ENCODE measurements at regions not wholly inside any gene's neighbourhood (a gene's known extent, or its start where the extent isn't known, plus 50 kb on each side); places are given as distances from the start of the nearest gene placed in this dataset.
"Not testable (repeated sequence)": the region's sequence is repeated elsewhere in the genome, so short reads cannot be mapped to it uniquely, and the experiment has no call there.

- peak; percentile 95 for DNase-seq
These were observed 593.9 kb downstream of the PYDC2 start for GRCh38 chr3:192054881-192055280.

- no peak for DNase-seq
These were observed 595.0 kb downstream of the PYDC2 start for GRCh38 chr3:192055946-192056345.

GRCh38 chr3:192057261-192057660 is 596.3 kb downstream of the PYDC2 start:
- no peak for DNase-seq

- peak; percentile 64 for DNase-seq
These were observed 599.3 kb downstream of the PYDC2 start for GRCh38 chr3:192060160-192060781.

GRCh38 chr3:192061426-192061825 is 600.5 kb downstream of the PYDC2 start:
- DNase-seq = no peak

GRCh38 chr3:192062186-192062585 is 601.2 kb downstream of the PYDC2 start:
- no peak for DNase-seq

GRCh38 chr3:192063570-192063969 is 602.6 kb downstream of the PYDC2 start:
- DNase-seq = no peak

- no peak for DNase-seq
These were observed 604.0 kb downstream of the PYDC2 start for GRCh38 chr3:192064959-192065358.

- not testable (repeated sequence) for DNase-seq
These were observed 605.3 kb downstream of the PYDC2 start for GRCh38 chr3:192066253-192066652.

- no peak for DNase-seq
These were observed 607.7 kb downstream of the PYDC2 start for GRCh38 chr3:192068464-192069254.

- no peak for DNase-seq
These were observed 617.0 kb downstream of the PYDC2 start for GRCh38 chr3:192077795-192078497.

GRCh38 chr3:192079098-192079497 is 618.1 kb downstream of the PYDC2 start:
- DNase-seq = no peak

- DNase-seq = no peak
These were observed 619.4 kb downstream of the PYDC2 start for GRCh38 chr3:192080336-192080735.

GRCh38 chr3:192082730-192083660 is 622.0 kb downstream of the PYDC2 start:
- no peak for DNase-seq

All from kidney glomerular epithelial cell (primary cell).